Smooth muscle cell of the brain vasculature (primary cell): ENCODE measurements at regions not wholly inside any gene's neighbourhood (a gene's known extent, or its start where the extent isn't known, plus 50 kb on each side); places are given as distances from the start of the nearest gene placed in this dataset.
"Not testable (repeated sequence)": the region's sequence is repeated elsewhere in the genome, so short reads cannot be mapped to it uniquely, and the experiment has no call there.

Experiments
- DNase-seq: peaks from one replicate; pipeline ENCODE4 v3.0.0-alpha.2; 2012; ENCODE audit warnings: low read depth, low spot score

DNA sequence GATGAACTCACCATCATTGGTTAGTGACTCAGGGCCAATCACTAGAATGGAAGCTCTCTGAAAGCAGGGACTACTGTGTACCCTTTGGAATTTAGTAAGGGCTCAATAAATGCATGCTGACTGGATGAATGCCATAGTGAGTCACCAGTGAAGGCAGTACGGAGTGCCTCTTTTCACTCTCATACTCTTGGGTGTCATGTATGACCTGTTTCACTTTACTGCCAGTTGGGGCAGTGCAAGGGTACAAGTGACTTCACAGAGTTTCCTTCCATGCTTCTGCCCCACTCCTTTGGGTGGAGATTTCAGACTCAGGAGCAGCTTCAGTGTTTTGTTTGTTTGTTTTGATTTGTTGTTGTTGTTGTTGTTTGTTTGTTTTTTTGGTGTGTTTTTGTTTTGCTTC, 57.7 kb downstream of the SOX3 start:
- DNase-seq = no peak

DNA sequence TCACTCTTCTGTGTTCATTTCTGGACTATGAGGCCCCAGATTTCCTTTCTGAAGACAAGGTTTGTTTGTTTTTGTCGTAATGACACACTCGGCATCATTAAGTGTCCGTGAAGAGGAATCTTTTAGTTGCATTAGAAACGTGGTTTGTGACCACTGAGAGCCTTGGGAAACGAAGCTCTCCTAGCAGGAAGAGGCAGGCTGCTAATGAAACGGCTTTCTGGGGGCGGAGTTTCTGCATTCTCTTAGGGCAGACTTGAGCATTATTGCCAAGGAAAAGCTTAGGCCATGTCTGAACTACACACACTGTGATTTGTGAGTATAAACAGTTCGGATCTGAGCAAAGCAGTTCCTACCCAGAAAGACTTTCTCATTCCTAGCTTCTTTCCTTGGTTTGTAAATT, 64.0 kb downstream of the SOX3 start:
- DNase-seq = no peak

DNA sequence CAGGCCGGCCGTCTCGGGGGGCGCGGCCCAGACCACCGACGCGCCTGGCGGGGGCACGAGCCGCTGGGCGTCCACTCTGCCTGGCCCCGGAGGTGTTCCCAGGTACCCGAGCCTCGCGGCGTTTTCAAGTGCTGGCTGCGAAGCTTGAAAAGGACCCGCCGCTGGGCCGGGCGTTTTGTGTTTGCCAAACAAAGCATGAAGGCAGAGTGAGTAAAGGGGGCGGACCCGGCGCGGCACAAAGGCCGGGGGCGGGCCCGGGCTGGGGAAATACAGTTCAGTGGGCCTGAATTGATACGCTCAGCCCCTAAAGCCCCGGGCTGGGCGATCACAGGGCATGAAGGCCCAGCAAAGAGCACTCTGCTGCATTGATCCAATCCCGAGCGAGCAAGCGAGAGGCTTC, 65.4 kb downstream of the SOX3 start:
- no peak for DNase-seq

DNA sequence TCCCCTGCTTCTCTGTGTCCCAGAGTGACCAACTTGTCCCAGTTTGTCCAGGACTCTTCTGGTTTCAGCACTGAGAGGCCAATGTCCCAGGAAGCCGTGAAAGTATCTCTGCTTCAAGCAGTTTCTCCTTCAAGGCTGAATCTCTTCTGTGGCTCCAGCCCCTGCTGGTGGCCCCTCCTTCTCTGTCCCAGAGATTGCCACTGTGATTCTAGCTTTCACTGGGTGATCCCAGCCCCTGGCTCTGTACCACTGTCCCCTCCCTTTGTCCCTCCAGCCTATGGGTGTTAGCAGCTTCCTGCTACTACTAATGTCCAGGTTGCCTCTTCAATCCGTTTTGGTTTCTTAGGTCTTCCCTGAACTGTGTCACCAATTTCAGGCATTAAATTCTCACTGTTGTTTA, 70.5 kb downstream of the SOX3 start:
- DNase-seq = no peak

DNA sequence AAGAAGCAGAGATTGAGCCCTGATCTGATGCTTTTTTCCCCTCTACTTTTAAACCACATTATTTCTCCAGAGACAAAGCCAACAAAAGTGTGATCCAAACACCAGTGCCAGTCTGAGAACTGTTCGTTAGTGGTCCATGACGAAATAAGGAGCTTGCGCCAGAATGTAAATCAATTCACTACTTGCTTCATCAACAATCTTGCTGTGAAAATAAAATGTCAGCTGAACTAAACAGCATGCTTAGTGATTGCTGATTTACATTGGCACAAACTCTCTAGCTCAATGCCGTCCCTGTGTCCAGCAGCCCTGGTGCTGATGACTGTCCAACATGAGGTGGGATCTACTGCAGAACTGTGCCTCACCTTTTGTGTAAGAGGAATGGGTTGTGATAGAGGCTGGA, 71.3 kb downstream of the SOX3 start:
- no peak for DNase-seq

DNA sequence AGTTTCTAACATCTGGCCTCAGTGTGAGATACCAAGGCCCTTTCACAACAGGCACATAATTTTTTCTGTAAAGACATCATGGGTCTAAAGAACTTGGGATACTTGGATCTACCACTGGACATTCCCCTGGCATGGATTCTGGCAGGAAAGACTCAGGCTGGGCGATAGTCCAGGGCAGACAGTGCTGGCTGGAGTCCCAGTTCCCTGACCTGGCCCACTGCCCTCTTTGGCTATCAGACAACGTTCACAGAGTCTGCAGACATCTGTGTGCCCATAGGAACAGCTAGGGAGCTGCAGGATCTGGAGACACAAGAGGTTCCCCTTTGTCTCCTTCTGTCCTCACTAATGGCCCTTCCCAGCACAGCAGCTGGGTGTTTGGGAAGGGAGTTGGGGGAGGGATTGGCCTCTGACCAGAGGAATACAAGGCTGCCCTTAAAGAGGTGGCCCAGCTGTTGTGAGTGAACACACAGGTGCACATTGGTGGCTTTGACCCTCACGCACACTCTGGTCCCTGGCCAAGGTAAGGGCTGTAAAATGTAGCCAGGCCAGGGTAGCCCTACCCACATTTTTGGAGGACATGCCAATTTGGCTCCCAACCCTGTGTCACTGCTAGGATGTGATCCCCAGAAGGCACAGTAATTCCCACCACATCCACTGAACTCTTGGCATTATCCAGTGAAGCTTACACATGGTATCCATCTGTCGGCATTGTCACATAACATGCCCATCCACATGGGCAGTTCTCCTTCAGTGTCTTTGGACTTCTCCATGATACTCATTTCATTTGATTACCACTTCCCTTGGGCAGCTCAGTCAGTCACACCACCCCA, 72.3 kb downstream of the SOX3 start:
- no peak for DNase-seq

DNA sequence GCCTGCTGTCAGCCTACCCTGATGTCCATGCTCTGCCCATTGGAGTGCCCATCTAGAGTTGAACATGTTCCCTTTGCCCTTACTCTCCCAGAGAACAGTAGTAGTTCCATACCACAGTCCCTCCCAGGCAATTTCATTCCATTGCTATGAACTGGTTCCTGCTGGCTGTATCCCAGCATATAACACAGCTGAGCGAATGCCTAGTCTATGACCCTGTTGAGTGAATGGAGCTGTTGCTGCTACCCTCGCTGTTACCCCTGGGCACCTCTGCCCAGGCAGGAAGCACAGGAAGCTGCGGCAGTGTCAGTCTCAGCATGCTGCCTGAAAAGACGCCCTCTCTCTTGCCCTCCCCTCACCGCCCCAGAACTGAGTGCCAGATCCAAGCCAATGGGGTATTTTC, 73.3 kb downstream of the SOX3 start:
- no peak for DNase-seq

DNA sequence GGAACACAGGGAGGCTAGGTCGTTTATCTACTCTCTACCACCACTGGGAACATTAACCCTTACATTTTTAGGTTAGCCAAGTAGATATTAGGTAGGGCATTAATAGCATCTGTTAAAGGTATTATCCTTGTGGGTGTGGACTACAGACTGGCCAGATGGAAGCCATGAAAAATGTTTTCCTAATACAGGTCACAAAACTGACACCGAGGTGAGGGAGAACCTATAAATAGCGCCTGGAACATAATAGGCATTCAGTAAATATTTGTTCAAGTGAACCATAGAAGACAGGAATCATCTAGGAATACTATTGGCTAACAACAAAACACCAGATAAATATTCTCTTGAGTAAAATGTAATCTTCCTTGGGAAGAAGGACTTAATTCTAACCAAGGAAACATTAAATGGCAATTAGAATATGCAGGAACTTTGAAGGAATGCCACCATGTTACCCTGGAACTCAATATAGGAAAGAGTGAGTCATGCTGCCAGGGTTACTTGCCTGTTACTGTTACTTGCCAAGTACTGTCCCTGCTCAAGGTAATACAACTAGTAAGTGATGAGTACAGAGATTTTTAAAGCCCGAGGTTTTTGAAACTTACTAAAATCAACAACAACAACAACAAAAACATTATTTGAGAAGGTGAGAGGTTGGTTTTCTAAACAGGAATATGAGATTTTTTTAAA, 79.0 kb downstream of the SOX3 start:
- no peak for DNase-seq

DNA sequence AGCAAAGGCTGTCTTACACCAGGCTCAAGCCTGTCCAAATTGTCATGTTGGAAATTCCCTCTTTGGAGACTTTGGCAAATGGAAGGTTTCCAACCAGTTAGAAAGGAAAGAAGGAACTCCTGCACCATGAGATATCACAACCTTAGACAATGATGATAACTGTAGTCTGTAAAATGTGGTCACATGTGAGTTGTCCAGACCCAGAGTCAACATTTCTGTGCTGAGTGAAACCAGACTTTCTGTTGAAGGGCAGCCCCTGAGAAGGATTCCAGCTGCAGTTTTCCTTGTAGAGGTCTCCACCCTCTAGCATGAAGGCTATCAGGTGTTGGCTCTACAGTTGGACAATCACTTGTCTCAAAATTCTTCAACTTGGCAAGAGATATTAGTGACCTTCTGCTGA, 82.4 kb downstream of the SOX3 start:
- DNase-seq = no peak

DNA sequence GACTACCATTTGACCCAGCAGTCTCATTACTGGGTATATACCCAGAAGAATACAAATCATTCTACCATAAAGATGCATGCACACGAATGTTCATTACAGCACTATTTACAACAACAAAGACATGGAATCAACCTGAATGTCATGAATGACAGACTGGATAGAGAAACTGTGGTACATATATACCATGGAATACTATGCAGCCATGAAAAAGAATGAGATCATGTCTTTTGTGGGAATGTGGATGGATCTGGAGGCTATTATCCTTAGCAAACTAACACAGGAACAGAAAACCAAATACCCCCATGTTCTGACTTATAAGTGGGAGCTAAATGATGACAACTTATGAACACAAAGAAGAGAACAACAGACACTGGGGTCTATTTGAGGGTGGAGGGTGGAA, 102.7 kb downstream of the SOX3 start:
- DNase-seq = not testable (repeated sequence)

DNA sequence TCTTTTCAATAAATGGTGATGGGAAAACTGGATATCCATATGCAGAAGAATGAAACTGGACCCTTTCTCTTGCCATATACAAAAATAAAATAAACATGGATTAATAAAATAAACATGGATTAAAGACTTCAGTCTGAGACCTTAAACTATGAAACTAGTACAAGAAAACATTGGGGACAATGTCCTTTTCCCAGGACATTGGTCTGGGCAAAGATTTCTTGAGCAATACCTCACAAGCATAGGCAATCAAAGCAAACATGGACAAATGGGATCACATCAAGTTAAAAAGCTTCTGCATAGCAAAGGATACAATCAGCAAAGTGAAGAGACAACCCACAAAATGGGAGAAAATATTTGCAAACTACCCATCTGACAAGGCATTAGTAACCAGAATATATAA, 108.5 kb downstream of the SOX3 start:
- DNase-seq = not testable (repeated sequence)

DNA sequence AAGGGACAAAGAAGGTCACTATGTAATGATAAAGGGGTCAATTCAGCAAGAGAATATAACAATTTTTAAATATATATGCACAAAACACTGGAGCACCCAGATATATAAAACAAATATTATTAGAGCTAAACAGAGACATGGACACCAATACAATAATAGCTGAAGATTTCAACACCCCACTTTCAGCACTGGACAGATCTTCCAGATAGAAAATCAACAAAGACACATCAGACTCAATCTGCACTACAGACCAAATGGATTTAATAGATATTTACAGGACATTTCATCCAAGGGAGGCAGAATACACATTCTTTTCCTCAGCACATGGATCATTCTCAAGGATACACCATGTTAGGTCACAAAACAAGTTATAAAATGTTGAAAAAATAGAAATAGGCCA, 111.4 kb downstream of the SOX3 start:
- DNase-seq = no peak

DNA sequence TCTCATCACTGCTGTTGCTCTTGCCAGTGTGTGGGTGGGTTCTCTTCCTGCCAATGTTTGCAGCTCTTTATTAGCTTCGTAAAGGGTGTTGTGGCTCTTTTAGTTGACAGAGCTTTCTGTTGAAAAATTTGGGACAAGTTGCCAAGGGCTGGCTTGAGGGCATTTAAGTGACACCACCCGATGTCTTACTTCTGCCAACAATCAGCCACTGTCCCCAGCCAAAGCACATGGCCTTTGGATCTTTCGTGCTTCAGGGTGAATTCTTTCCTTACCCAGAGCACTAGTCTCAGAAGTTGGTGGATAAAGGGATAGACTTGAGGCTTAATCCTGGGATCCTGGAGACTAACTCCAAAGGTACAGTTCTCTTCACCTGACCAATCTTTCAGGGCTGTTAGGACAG, 113.6 kb downstream of the SOX3 start:
- DNase-seq = no peak

DNA sequence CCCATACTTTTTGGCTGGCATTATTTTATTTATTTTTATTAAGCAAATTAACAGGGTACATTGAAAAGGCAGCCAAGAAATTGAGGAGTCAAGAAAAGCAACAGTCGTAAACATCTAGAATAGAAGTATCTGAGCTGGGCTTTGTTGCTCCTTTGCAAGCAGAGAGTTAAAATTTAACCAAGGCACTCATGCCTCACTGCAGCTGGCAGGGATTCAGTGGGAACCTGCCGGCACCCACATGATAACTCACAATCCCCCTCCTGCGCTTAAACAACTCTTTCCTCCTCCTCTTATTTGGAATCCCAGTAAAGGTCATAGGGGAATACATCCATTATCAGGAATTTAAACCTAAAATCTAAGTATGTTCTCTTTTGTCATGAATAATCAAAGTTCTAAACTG, 115.5 kb downstream of the SOX3 start:
- DNase-seq = no peak

DNA sequence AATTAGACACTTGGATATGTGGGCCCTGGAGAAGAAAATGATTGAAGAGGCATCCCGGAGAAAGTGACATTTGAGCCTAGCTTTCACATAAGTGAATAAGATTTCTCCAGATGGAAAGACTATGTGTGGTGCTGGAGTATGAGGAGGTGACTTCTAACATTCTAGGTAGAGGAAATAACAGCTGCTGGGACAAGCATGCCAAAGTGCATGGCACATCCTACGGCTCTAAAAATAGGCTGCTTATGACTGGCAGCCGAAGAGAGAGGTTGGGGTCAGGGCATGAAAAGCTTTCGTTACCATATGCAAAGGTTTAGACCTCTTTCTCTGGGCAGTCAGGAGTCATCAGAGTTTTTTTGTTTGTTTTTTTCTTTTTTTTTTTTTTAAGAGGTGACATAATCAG, 142.0 kb downstream of the SOX3 start:
- no peak for DNase-seq

DNA sequence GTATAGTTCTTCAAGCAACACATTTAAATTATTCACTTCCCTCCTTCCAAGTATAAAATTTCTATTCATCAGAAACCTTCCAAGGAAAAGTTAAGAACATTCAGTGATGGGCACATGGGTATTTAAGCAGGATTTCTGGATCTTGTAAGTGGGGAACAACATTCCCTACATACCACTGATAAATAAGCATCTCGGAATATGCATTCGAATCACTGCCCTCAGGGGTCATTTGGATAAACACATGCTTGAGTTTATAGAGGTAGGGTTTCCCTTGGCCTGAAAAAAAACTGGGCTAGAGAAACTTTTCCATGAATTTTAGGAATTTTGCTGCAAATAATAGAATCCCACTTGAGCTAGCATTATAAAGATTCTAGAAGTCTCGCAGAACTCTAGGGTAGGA, 143.9 kb downstream of the SOX3 start:
- no peak for DNase-seq

DNA sequence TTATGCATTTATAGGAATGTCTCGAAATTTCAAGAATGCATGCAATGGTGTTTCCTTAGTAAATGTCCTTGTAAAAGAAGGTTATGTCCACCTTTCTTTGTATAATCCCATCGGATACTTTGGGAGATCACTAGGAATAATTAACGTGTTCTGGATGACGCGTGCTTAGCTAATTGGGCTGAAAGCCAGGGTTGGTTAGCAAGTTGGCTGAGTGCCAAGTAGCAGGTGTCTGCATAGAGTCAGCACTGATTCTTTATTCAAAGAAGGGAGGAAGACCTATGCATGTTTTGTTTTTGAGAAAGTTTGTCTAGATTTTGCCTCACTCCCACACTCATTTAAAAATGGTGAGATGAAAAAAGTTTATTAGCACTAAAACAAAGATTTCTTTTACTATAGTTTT, 144.6 kb downstream of the SOX3 start:
- no peak for DNase-seq

DNA sequence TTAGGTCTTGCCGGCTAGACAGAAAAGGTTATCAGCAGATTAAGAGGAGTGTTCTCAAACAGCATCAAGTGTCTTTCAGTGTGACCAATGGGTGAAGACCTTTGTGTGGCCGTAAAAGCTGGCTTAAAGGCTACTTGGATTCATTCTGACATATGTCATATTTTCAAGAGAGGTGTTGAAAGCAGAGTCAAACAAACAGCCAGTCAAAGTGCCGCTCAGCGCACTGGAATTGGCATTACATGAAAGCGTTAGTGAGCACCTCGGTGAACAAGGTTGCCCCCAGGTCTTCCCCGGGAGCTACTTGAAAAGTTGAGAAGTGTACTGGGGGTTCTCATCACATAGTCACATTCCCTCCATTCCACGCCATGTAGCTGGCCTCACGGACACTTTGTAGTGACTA, 148.9 kb downstream of the SOX3 start:
- DNase-seq = no peak

DNA sequence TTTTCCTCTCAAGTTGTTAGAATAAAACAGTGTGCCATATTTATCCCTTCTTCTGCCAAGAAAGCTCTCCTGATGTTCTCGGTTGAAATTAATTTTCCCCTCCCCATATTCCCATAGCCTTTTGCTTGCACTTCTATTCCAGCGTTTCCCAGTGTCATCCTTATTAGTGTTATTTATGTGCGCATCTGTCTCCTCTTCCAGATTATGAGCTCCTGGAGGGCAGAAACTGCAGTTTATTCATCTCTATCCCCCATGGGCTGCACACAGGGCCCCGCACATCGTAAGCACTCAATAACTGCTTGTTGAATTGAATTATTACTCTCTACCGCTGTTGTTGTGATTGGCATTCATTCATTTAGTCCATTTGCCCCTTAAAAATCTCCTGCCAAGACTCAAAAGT, 149.4 kb downstream of the SOX3 start:
- DNase-seq = no peak

DNA sequence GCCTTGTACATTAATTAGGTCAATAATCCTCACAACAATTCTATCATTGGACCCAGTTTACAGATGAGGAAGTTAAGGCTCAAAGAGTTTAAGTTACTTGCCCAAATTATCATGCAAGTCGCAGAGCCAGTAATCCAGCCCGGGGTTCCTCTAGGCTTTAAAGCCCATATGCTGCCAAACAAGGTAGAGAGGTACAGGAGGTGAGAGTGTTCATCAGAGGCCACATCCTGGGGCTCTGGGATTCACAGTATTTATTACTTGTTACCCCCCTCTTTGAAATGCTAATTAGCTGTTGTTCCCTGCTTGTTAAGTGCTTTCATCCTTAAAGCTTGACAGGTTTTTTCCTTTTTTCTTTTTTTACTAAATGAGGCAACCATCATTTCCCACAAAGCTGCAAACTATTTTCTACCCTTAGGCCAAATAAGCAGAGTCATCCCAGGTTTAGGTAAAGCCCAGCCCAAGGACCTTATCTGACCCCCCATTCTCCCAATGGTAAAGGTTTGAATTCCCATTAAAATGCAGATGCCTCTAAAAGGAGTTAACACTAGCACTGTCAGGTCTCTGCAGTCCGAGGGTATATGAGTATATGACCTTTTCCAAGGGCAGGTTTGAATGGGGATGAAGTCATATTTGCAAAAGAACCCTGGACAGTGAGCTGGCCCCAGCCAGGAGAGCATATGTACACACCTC, 150.3 kb downstream of the SOX3 start:
- no peak for DNase-seq

DNA sequence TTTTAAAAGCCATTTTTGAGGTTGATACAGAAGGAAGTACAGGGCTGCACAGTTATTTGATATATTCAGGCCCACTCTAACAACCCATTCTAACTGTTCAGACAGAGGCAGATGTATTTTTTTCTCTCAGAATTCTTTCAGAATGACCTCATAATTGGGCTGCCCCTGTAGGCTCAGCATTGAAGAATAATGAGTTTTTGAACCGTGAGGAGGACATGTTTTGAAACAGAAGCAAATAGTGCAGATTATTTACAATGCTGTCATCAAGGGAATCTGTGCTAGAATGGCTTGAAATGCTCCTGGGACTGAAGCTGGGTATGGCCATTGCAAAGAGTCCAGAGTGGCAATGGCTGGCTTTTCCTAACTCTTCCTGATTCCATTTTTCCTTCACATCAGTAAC, 158.1 kb downstream of the SOX3 start:
- DNase-seq = no peak

DNA sequence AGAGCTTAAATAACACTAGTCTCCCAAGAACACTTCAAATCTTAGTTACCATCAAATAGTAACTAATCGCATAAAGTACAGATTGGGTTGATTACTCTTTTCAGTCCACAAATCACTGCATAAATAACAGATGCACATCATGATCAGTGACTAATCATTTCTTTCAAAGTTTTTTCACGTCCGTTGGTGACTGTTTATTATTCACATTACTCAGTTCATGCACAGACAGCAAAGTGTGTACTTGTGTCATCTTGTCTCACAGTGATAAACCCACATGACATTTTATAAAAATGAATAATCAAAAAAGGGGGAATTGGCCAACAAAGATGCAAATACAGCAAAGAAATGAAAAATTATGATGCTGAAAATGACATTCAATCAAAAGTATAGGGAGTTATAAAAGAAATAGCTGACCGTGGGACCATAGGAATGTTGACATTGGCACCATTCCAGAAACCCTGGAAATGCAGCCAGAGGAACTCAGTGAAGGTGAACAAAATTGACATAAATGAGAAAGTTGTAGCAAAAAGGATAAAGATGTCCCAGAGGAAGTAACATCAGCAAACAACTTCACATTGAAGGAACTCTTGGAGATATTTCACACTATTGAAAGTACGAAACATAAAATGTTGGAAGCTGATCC, 161.5 kb downstream of the SOX3 start:
- DNase-seq = no peak
